GM19467 (cell line): ENCODE measurements at regions not wholly inside any gene's neighbourhood (a gene's known extent, or its start where the extent isn't known, plus 50 kb on each side); places are given as distances from the start of the nearest gene placed in this dataset.

Experiments used
- ATAC-seq: cut with Tn5 transposase; IDR thresholded peaks from one replicate; pipeline ENCODE4 v1.9.1; 2021; ENCODE audit warnings: mild to moderate bottlenecking, moderate library complexity; ENCODE audit not compliant: unreplicated experiment

GRCh38 chr10:52642208-52642607 lies 130.4 kb downstream of the MBL2 start:
- no peak for ATAC-seq

DNA sequence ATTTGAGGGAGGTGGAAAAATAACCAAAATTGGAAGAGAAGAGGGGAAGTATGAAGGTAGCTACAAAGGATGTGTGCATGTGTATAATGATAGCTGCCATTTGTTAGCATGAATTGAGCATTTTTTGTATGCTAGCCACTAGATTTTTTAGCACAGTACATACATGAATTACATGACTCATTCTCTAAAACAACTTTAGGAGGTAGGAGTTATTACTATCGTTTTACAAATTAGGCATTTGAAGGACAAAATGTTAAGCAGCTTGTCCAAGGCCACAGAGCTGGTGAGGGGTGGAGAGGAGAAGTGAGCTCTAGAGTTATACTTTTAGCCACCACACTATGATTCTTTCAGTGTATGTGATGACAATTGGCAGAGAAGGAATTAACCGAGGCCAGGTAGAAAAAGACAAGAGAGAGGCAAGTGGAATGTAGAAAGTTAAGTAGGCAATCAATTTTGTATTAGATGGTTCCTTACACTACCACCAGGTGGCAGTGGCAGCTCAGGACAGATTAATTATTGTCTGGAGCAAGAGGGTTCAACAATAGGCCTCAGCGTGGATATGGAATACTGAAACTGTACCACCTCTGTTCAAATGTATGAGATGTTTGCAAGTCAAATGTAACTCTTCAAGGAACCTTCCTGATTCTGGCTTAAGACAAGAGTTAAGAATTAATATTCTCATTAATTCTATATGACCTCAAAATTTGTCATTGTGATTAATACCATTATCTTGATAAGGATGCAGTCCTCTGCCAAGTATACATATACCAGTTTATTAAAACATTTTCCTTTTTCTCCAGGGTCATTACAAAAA lies 128.0 kb downstream of the MBL2 start:
- ATAC-seq: peak; percentile 87

DNA sequence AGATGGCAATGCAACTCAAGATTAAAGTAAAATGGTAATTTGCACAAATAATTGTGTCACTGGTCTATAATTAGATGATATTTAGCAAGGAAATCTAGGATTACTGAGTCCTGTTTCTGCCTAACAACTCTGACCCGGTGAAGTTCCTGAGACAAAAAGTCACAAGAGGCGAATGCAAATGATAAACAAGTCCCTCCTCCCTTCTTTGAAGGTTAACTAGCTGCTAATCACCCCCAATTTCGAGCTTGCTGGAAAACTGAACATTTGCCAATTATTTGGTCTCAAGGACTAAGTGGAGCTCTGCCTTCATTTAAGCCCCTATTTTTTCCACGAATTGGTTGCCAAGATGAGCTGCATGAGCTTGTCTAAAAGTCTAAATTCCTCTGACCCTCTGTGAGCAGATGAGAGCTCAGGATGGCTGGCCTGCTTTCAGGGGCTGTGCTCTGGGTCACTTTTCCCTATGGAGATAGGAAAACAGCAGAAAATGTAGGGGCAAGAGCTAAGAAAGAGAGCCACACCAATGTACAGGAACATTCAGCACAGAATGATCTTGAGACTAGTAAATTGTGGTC lies 127.3 kb downstream of the MBL2 start:
- ATAC-seq: no peak

GRCh38 chr10:52649511-52649910 lies 123.1 kb downstream of the MBL2 start:
- no peak for ATAC-seq

DNA sequence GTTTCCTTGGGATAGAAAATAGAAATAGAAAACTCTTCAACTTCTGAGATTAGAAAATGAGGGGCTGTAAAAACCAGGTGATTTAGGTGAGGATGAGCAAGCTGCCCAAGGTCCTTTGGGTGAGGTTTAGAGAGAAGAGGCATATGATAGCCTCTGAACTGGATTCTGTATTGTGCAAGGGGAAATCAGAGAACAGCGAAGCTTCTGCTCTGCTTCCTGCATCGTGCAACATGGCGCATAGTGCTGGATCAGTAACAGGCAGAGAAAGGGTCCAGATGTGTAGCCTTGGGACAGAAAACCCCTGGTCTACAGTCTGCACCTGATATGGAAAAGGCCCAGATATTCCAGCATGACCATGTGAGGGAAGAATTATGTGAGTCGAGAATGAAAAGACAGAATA lies 121.7 kb downstream of the MBL2 start:
- ATAC-seq: no peak

DNA sequence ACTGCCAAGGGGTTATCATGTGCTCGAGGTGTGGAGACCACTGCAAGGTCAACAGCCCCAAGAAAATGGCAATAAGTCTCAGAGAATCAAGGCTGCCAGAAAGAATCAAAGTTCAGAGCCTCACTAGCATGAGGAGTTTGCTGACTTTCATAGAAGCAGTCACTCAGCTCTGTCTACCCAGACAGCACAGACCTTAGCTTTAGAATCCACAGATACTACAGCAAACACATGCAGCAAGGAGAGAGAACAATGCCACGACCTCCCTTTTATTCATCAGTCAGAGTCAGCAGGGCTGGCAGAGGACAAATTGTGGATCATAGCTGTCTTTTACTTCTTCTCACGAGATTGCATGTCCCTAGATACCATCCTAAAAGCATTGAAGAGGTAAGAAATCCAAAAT lies 121.3 kb downstream of the MBL2 start:
- no peak for ATAC-seq

DNA sequence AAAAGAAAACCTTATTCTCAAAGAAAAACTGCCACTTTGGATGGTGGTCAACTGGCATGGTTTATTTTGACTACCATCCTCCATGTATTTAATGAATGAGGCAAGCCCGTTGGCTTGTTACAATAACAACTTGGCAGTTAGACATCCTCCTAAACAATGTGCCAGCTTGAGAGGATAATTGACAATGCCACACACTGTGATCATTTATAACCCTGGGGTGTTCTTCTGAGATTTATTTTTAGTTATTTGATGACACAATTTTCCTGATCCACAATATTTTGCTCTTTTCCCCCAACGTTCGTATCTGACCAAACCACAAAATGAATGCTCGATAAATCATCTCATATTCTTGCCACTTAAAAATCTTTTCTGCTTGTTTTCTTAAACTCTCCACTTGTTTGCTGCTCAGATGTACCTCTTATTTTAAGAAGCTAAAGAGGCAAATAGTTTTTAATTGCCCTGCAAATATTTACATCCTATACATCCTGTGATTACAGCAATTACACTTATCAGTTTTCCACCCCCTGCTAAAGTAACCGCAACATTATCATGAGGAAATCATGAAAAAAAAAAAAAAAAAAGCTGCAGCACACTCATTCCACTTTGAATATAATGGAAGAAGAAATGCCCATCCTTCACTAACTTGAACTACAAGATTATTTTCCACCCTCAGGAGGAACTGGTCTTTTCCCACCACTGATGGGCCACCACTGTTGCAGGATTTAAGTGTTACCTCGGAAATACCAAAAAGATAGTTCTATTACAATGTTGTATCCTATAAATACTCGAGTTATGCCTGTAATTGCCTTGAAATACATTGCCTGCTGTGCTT lies 119.9 kb downstream of the MBL2 start:
- ATAC-seq: no peak

GRCh38 chr10:52653263-52653909 lies 119.2 kb downstream of the MBL2 start:
- ATAC-seq: no peak

DNA sequence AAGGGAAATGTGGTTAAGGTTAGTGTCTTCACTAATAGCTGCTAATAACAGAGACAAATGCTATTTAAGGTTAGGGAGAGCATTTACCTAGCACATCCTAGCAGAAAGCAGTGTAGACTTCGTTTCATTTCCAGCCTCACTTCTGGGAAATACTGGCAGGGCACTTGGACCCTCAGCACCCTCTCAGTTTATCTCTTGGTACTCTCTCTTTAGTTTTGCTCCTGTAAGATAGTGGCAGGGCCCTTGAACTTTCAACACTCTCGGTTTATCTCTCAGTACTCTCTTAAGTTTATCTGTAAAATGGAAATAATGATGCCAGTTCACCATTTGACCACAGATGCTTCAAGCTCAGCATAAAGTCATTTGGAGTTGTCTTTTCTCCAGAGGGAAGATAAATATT lies 118.4 kb downstream of the MBL2 start:
- ATAC-seq: no peak

GRCh38 chr10:52658112-52658511 lies 114.5 kb downstream of the MBL2 start:
- ATAC-seq: no peak

DNA sequence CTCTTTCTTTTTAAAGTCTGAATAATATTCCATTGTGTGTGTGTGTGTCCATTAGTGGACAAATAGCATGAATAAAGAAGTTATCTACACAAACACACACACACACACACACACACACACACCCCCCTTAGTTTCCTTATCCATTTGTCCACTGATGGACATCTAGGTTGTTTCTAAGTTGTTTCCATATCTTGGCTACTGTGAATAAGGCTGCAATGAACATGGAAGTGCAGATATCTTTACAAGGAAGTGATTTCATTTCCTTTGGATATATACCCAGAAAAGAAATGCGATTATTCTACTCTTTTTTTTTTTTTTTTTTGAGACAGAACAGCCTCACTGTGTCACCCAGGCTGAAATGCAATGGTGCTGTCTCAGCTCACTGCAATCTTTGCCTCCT lies 113.5 kb downstream of the MBL2 start:
- ATAC-seq: no peak

GRCh38 chr10:52662256-52662655 lies 110.3 kb downstream of the MBL2 start:
- ATAC-seq: no peak

GRCh38 chr10:52663161-52663560 lies 109.4 kb downstream of the MBL2 start:
- no peak for ATAC-seq

GRCh38 chr10:52664629-52665028 lies 108.0 kb downstream of the MBL2 start:
- ATAC-seq: no peak

DNA sequence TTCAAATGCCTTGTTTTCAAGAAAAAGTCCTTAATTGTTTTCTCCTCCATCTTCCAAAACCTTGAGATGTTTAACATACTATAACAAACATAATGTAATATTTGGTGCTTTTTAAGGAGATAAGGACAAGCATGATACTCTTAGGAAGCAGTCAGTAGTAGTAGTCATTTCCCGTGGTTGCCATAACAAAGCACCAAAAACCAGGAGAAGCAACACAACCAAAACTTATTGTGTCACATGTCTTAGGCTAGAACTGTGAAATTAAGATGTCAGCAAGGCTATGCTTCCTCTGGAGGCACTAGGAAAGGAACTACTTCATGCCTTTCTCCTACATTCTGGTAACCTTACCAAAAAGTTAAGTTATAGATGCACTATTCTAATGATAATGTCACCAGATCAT lies 106.8 kb downstream of the MBL2 start:
- ATAC-seq: no peak

GRCh38 chr10:52666931-52667330 lies 105.7 kb downstream of the MBL2 start:
- no peak for ATAC-seq

DNA sequence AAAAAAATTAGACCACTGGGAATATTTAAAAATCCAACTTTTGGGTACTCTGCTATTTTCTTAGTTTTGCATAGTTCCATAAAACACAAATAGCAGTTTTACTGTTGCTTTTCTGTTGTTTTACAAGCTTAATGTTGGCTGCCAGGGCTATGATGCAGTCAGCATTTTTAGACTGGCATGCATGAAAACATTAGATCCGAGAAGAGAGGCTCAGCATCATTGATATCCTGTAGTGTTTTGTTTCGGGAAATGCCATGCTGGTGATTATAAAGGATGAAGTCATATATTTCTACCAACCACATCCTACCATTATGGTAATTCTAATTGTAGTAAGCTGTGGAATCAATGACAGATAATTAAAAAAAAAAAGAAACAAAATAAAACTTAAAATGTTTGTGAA lies 104.6 kb downstream of the MBL2 start:
- ATAC-seq: no peak

- no peak for ATAC-seq
Measured at GRCh38 chr10:52672880-52673279, 99.7 kb downstream of the MBL2 start.

GRCh38 chr10:52673468-52673867 lies 99.1 kb downstream of the MBL2 start:
- ATAC-seq: no peak

DNA sequence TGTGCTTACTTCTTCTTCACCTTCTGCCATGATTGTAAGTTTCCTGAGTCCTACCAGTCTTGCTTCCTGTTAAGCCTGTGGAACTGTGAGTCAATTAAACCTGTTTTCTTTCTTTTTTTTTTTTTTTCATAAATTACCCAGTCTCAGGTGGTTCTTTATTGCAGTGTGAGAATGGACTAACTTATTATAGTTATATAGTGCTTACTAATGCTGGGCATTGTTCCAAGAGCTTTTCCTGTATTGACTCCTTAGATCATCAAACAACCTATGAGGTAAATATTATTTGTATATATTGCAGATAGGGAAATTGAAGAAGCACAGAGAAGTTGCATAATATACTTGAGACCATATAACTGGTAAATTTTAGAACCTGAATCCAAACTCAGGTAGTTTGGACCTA lies 98.1 kb downstream of the MBL2 start:
- no peak for ATAC-seq

DNA sequence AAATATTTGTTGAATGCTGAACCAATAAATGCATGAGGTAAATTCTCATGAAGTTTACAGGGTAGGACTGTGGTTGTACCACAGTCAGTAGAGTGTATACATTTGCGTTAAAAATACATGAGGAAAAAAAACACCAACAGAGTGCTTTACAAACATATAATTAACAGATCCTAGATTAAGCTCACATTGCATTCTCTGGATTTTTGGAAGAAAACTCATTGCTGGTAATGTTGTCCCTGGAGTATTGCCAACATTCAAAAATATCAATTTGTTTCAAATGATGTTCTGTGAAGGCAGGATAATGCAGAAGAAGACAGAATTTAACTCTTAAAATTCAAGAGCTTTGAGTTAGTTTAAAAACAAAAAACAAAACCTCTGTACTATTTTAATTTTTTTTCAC lies 95.5 kb downstream of the MBL2 start:
- no peak for ATAC-seq
